ENCODE measurements at regions not wholly inside any gene's neighbourhood (a gene's known extent, or its start where the extent isn't known, plus 50 kb on each side); places are given as distances from the start of the nearest gene placed in this dataset.

- TF ChIP-seq RAD21 (IDR thresholded peaks at IDR 0.05; ENCODE audit: low read depth): no peak
- TF ChIP-seq POLR2A (IDR thresholded peaks at IDR 0.05; ENCODE audit: borderline replicate concordance, extremely low read depth, insufficient read depth, insufficient read length): no peak
- TF ChIP-seq EZH2 (IDR thresholded peaks at IDR 0.05): no peak
- no peak for TF ChIP-seq ZBTB33 (IDR thresholded peaks at IDR 0.05; ENCODE audit: extremely low read depth, insufficient replicate concordance, low read length)
- TF ChIP-seq, protein P1, sequence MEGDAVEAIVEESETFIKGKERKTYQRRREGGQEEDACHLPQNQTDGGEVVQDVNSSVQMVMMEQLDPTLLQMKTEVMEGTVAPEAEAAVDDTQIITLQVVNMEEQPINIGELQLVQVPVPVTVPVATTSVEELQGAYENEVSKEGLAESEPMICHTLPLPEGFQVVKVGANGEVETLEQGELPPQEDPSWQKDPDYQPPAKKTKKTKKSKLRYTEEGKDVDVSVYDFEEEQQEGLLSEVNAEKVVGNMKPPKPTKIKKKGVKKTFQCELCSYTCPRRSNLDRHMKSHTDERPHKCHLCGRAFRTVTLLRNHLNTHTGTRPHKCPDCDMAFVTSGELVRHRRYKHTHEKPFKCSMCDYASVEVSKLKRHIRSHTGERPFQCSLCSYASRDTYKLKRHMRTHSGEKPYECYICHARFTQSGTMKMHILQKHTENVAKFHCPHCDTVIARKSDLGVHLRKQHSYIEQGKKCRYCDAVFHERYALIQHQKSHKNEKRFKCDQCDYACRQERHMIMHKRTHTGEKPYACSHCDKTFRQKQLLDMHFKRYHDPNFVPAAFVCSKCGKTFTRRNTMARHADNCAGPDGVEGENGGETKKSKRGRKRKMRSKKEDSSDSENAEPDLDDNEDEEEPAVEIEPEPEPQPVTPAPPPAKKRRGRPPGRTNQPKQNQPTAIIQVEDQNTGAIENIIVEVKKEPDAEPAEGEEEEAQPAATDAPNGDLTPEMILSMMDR (IDR thresholded peaks at IDR 0.05 in 2 of 3, conservative IDR thresholded peaks at IDR 0.05 in 1 of 3; ENCODE audit: borderline replicate concordance in 1 of 3, insufficient read depth in 1 of 3, low read depth in 2 of 3, low read length in 2 of 3): no peak
- TF ChIP-seq YY1 (IDR thresholded peaks at IDR 0.05; ENCODE audit: extremely low read depth, insufficient replicate concordance, low read depth, low read length): no peak
- no peak for TF ChIP-seq JUND (IDR thresholded peaks at IDR 0.05)
- no peak for TF ChIP-seq ELF1 (IDR thresholded peaks at IDR 0.05; ENCODE audit: borderline replicate concordance, low read depth)
- TF ChIP-seq POLR2AphosphoS5 (IDR thresholded peaks at IDR 0.05; ENCODE audit: low read depth, low read length): no peak
- TF ChIP-seq ZNF274 (IDR thresholded peaks at IDR 0.05; ENCODE audit: low read depth, low read length): no peak
- no peak for TF ChIP-seq SP1 (IDR thresholded peaks at IDR 0.05; ENCODE audit: low read depth)
Observed at GRCh38 chr5:121029536-121030245, 565.6 kb downstream of the PRR16 start.

All from HCT116 (cell line).